ENCODE measurements at regions not wholly inside any gene's neighbourhood (a gene's known extent, or its start where the extent isn't known, plus 50 kb on each side); places are given as distances from the start of the nearest gene placed in this dataset.

GRCh38 chr7:88628363-88629085 lies 131.0 kb upstream of the ZNF804B start:
- TF ChIP-seq POLR2A (IDR thresholded peaks at IDR 0.05) (no peak), CTCF (IDR thresholded peaks at IDR 0.05) (no peak)
- WGBS, 2 donors = 77 to 81% methylated on average over 2 of the region's 2 CpGs
- Histone ChIP-seq H3K27ac (no peak overlapping the region), H3K4me1 (no peaks in the 10 kb centered on the region), H3K9me3 (no peaks in the 10 kb centered on the region), H3K4me3 (no peak overlapping the region), H3K36me3 (no peaks in the 10 kb centered on the region), H3K27me3 (no peaks in the 10 kb centered on the region)
- no peak for DNase-seq
- intact Hi-C loops (cut with DNase I) = no loop called here

- no peak for DNase-seq
- Histone ChIP-seq H3K4me3 (no peak overlapping the region), H3K4me1 (no peaks in the 10 kb centered on the region), H3K9me3 (peaks cover 0 to 4% (median 0%) of the 10 kb centered on the region in 3 donors), H3K36me3 (no peaks in the 10 kb centered on the region), H3K27me3 (no peaks in the 10 kb centered on the region), H3K27ac (no peak overlapping the region)
- intact Hi-C loops (cut with DNase I) = no loop called here
- 85 to 89% methylated on average over 2 of the region's 2 CpGs for WGBS, 2 donors
- TF ChIP-seq POLR2A (IDR thresholded peaks at IDR 0.05) = no peak
- no peak for TF ChIP-seq CTCF (IDR thresholded peaks at IDR 0.05)
These were observed 142.3 kb upstream of the ZNF804B start for GRCh38 chr7:88617185-88617584.

GRCh38 chr7:88615336-88615735 lies 144.2 kb upstream of the ZNF804B start:
- TF ChIP-seq POLR2A (IDR thresholded peaks at IDR 0.05) (no peak), CTCF (IDR thresholded peaks at IDR 0.05) (no peak)
- no peak for DNase-seq
- Histone ChIP-seq H3K27me3 (no peaks in the 10 kb centered on the region), H3K36me3 (no peaks in the 10 kb centered on the region), H3K27ac (no peak overlapping the region), H3K4me3 (no peak overlapping the region), H3K4me1 (no peaks in the 10 kb centered on the region), H3K9me3 (peaks cover 0 to 4% (median 0%) of the 10 kb centered on the region in 3 donors)
- 79 to 83% methylated on average over 2 of the region's 2 CpGs for WGBS, 2 donors
- intact Hi-C loops (cut with DNase I) = no loop called here

GRCh38 chr7:88614736-88615135 lies 144.8 kb upstream of the ZNF804B start:
- intact Hi-C loops (cut with DNase I) = no loop called here
- Histone ChIP-seq H3K4me3 (no peak overlapping the region), H3K4me1 (no peaks in the 10 kb centered on the region), H3K27ac (no peak overlapping the region), H3K9me3 (peaks cover 0 to 4% (median 0%) of the 10 kb centered on the region in 3 donors), H3K36me3 (no peaks in the 10 kb centered on the region), H3K27me3 (no peaks in the 10 kb centered on the region)
- TF ChIP-seq CTCF (IDR thresholded peaks at IDR 0.05) (no peak), POLR2A (IDR thresholded peaks at IDR 0.05) (no peak)
- 51 to 57% methylated on average over 3 of the region's 3 CpGs for WGBS, 2 donors
- no peak for DNase-seq

- TF ChIP-seq CTCF (IDR thresholded peaks at IDR 0.05) (no peak), POLR2A (IDR thresholded peaks at IDR 0.05) (no peak)
- H3K36me3 ChIP-seq = no peaks in the 10 kb centered on the region
- H3K4me1 ChIP-seq = no peaks in the 10 kb centered on the region
- intact Hi-C loops (cut with DNase I) = no loop called here
- no peak for DNase-seq
- 56 to 61% methylated on average over 4 of the region's 4 CpGs for WGBS, 2 donors
- no peak overlapping the region for H3K27ac ChIP-seq
- H3K9me3 ChIP-seq = peaks cover 0 to 4% (median 0%) of the 10 kb centered on the region in 3 donors
- no peak overlapping the region for H3K4me3 ChIP-seq
- no peaks in the 10 kb centered on the region for H3K27me3 ChIP-seq
These were observed 148.6 kb upstream of the ZNF804B start for GRCh38 chr7:88610942-88611341.

Data from esophagus squamous epithelium (tissue), 5 donors.